ENCODE measurements at regions not wholly inside any gene's neighbourhood (a gene's known extent, or its start where the extent isn't known, plus 50 kb on each side); places are given as distances from the start of the nearest gene placed in this dataset.

- Mint-ChIP-seq H3K9me3 (ENCODE audit: low read depth) (no peaks in the 10 kb centered on the region), H3K4me1 (no peaks in the 10 kb centered on the region), H3K4me3 (no peak overlapping the region), H3K27ac (no peak overlapping the region), H3K36me3 (no peaks in the 10 kb centered on the region), H3K27me3 (peaks cover 3% of the 10 kb centered on the region)
- CTCF ChIA-PET = no interaction called here
- no peak for DNase-seq
- ATAC-seq = no peak
Measured at GRCh38 chr2:23327416-23327815, 57.6 kb upstream of the KLHL29 start.

GRCh38 chr2:23327887-23328286 is 57.1 kb upstream of the KLHL29 start:
- ATAC-seq = no peak
- no peaks in the 10 kb centered on the region for H3K4me1 Mint-ChIP-seq
- CTCF ChIA-PET = no interaction called here

GRCh38 chr2:23330214-23330613 is 54.8 kb upstream of the KLHL29 start:
- Mint-ChIP-seq H3K36me3 (no peaks in the 10 kb centered on the region), H3K4me1 (no peaks in the 10 kb centered on the region), H3K4me3 (no peak overlapping the region), H3K27me3 (peaks cover 8% of the 10 kb centered on the region), H3K27ac (no peak overlapping the region), H3K9me3 (ENCODE audit: low read depth) (no peaks in the 10 kb centered on the region)
- no peak for ATAC-seq
- CTCF ChIA-PET = no interaction called here
- no peak for DNase-seq

More at GRCh38 chr2:23327887-23328286, 57.1 kb upstream of the KLHL29 start:
- no peak overlapping the region for H3K27ac Mint-ChIP-seq
- H3K9me3 Mint-ChIP-seq (ENCODE audit: low read depth) = no peaks in the 10 kb centered on the region
- H3K36me3 Mint-ChIP-seq = no peaks in the 10 kb centered on the region
- H3K27me3 Mint-ChIP-seq = peaks cover 3% of the 10 kb centered on the region
- no peak overlapping the region for H3K4me3 Mint-ChIP-seq
- DNase-seq = no peak

All from activated CD8-positive, alpha-beta memory T cell treated with anti-CD3 and anti-CD28 coated beads, Interleukin-2, amount 10 ng/mL, durations not matched to agents 7 days and 5 days (primary cell).